NCI-H69 (cell line): ENCODE measurements at regions not wholly inside any gene's neighbourhood (a gene's known extent, or its start where the extent isn't known, plus 50 kb on each side); places are given as distances from the start of the nearest gene placed in this dataset.

ENCODE experiments used
- DNase-seq: peaks from one replicate; lab custom pipeline; 2025; lab: John Stamatoyannopoulos, UW

DNA sequence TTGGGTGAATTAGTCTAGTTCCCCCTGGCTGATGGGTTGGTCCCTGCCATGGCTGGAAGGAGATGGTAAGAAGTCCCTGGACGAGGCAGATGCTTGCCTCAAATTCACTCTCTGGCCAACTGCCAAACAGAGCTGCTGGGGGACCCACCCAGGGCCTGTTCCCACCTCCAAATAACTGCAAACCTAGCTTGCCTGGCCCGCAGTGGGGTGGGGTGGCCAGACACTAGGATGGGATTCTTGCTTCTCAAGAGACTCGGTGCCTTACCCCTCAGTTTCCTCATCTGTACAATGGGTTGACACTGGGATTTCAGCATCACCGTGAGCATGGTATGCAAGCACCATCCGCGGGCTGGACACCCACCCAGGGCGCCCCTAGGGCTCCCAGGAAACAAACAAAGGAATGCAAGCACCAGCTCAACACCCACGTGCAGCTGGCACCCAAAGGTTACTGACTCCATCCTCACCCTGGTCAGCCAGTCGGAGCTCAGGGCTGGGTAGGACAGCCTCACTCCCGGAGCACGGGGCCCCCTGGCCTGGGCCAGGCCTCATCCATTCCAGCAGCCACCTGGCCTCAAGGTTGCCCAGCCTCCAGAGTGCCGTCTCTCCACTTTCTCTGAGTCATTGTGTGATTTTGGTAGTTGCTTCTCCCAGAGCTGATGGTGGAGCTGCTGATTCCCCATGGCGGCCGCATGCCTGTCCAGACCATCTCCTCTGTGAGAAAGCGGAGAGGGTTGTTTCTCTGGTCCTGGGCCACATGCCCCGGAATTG is 205.2 kb upstream of the RTL1 start:
- no peak for DNase-seq

- DNase-seq = no peak
Observed at GRCh38 chr14:101109347-101109638, 205.8 kb upstream of the RTL1 start.

GRCh38 chr14:101109981-101110728 is 206.6 kb upstream of the RTL1 start:
- DNase-seq = peak; percentile 80

GRCh38 chr14:101110729-101111619 is 207.5 kb upstream of the RTL1 start:
- peak; percentile 28 for DNase-seq

- no peak for DNase-seq
Observed at GRCh38 chr14:101111620-101112290, 208.2 kb upstream of the RTL1 start.

DNA sequence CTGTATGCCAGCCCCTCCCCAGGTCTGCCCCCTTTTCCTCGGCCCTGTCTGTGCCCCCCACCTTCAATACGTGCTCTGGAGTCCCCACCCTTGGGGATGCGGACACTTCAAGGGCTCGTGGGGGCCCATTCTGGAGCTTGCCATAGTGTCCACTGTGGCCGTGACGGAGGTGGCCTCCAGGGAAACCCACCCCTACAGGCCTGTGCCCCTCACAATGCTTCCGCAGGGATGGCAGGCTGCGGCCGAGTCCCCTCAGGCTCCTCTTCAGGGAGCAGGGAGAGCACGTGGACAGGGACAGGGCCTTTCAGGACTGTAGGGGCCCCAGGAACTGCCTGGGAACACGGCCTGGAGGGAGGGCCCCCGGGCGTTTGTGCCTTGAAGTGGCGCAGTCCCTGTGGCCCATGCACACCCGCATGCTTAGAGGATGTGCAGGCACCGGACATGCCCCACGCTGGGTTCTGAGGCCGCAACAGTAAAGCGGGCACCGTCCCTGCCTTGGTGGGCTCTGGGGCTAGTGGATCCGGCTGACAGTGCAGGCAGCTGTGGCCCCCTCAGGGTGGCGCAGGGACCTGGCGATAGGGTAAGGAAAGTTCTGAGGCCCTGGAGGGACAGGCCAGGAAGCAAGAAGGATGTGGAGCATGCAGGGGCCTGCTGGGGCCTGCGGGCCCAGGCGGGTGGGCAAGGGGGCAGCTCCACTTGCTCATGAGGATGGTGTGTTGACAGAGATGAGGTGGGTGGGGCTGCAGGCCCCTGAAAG is 209.0 kb upstream of the RTL1 start:
- no peak for DNase-seq

DNA sequence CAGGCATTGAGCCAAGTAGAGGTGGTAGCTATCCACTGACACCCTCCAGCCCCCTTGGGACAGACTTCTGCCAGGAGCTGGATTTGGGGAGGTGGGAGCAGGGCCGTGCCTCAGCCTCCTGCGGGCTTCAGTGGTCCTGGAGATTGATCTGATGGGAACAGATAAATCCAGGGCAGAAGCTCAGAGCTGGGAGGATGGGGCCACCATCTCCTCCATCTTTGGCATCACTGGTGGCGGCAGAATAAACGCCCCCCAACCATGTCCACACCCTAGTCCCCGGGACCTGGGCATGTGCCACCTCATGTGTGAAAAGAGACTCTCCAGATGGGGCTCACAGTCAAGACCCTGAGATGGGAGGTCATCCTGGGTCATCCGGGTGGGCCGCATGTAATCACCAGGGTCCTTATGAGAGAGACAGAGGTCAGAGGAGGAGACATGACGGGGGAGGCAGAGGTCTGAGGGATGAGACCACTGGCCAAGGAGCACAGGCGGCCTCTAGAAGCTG is 209.6 kb upstream of the RTL1 start:
- no peak for DNase-seq

DNA sequence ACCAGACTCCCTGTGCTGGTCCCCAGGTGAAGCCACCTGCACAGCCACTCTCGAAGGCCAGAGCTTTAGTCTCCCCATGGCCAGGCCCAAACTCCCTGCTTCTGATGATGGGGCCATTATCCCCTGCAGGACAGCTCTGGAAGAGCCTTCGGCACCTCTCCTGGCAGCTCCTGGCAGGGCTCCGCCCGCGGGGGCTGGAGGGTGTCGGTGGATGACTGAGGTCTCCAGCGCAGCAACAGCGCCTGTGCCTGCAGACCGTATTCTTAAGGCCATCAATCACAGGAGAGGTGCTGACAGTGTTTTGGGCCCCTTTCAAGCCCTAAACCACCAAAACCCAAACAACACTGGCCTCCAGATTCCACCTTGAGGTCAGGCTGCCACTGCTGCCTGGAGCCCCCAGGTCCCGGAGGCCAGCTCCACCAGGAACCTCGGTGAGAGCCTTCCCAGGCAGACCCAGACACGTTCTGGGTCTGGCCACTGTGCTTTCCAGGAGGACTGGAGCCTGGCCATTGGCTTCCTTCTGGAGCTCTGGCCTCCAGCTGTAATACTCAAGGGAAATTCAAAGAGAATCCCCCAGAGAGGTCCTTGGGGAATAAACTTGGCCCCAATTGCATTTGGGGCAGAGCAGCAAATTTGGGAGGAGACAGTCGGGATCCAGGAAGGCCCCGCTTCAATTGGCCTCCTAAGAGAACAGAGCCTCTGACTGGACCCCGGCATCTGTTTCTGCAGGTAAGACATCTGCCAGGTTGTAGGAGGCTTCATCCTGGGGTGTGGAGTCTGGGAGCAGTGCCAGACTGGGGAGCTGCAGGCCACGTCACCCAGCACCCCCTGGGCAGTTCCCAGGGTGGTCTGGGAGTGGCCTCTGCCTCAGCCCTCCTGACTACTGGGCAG is 210.6 kb upstream of the RTL1 start:
- DNase-seq = peak; percentile 53

- no peak for DNase-seq
Observed at GRCh38 chr14:101114726-101115515, 211.4 kb upstream of the RTL1 start.

GRCh38 chr14:101115652-101116051 is 212.1 kb upstream of the RTL1 start:
- DNase-seq = no peak

- DNase-seq = no peak
Observed at GRCh38 chr14:101116065-101116464, 212.5 kb upstream of the RTL1 start.

- no peak for DNase-seq
Observed at GRCh38 chr14:101116486-101117130, 213.1 kb upstream of the RTL1 start.

GRCh38 chr14:101117543-101117942 is 214.0 kb upstream of the RTL1 start:
- no peak for DNase-seq

GRCh38 chr14:101118233-101118632 is 214.7 kb upstream of the RTL1 start:
- DNase-seq = no peak

- peak; percentile 84 for DNase-seq
Observed at GRCh38 chr14:101118746-101119591, 215.4 kb upstream of the RTL1 start.

DNA sequence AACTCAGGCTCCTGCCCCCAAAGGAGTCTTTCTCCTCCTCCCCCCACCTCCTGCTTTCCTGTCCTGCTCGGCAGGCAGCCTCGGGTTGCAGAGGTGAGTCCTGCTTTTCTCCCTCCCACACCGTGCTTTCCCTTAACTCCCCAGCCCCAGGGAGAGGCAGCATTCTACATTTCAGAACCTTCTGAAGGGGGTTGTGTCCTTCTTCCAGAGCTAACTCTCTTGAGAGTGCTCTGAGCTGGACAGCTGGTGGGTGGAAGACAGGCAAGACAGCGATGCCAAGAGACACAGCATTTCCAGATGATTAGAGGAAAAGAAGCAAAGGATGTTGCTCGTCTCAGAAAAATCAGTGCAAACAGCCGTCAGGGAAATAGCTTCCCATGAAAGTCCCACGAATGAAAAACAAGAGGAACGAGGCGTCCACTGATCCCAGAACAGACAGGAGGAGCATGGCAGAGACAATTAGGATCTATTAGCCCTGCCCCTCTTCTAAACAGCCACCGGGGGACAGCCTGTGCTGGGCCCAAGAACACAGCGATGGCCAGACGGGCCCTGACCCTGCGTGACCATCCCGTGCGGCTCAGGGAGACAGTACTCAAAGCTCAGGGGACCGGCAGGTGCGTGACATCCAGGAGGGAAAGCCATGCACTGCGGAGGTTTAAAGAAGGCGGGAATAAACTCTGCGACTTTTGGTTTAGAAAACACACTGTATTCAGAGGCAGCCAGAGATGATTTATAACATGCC is 216.5 kb upstream of the RTL1 start:
- peak; percentile 36 for DNase-seq
